HEK293T (cell line): ENCODE measurements at regions not wholly inside any gene's neighbourhood (a gene's known extent, or its start where the extent isn't known, plus 50 kb on each side); places are given as distances from the start of the nearest gene placed in this dataset.

Source experiments
- CTCF ChIA-PET: fragments of 350-600 bp; formaldehyde crosslinking; extraction: SDS; loops from one replicate; lab custom pipeline; 2021; ENCODE audit warnings: antibody characterized with exemption, inconsistent platforms; lab: Yijun Ruan, JAX
- POLR2A ChIA-PET: fragments of 350-600 bp; formaldehyde crosslinking; extraction: SDS; loops from one replicate; lab custom pipeline; 2020; ENCODE audit warnings: antibody characterized with exemption, inconsistent platforms; lab: Yijun Ruan, JAX
- DNase-seq: peaks from one replicate; pipeline ENCODE4 v3.0.0; 2012; ENCODE audit warnings: mixed read lengths; ENCODE audit errors: extremely low spot score
- ARNT ChIP-seq: fragments of 450-650 bp; IDR thresholded peaks from 2 replicates; pipeline ENCODE4 v1.6.1; 2017; ENCODE audit warnings: mild to moderate bottlenecking
- BHLHE40 ChIP-seq: fragments of 450-650 bp; IDR thresholded peaks from 2 replicates; pipeline ENCODE4 v1.6.1; 2016; ENCODE audit warnings: mild to moderate bottlenecking, moderate library complexity, borderline replicate concordance
- CTBP1 ChIP-seq: fragments of 450-650 bp; IDR thresholded peaks from 2 replicates; pipeline ENCODE4 v1.6.1; 2016; ENCODE audit warnings: borderline replicate concordance
- ELF4 ChIP-seq: fragments of 450-650 bp; IDR thresholded peaks from 2 replicates; pipeline ENCODE4 v1.6.1; 2017; ENCODE audit warnings: antibody characterized with exemption
- FOXA1 ChIP-seq: fragments of 450-650 bp; IDR thresholded peaks from 2 replicates; pipeline ENCODE4 v1.6.1; 2016; ENCODE audit warnings: mild to moderate bottlenecking
- FOXM1 ChIP-seq: fragments of 450-650 bp; IDR thresholded peaks from 2 replicates; pipeline ENCODE4 v1.6.1; 2017; ENCODE audit warnings: mild to moderate bottlenecking, borderline replicate concordance
- HDGF ChIP-seq: fragments of 450-650 bp; IDR thresholded peaks from 2 replicates; pipeline ENCODE4 v1.6.1; 2017; ENCODE audit warnings: antibody characterized with exemption, borderline replicate concordance
- L3MBTL2 ChIP-seq: fragments of 450-650 bp; conservative IDR thresholded peaks from 2 replicates; pipeline ENCODE4 v1.6.1; 2016; ENCODE audit warnings: mild to moderate bottlenecking
- LEF1 ChIP-seq: fragments of 450-650 bp; IDR thresholded peaks from 2 replicates; pipeline ENCODE4 v1.6.1; 2017; ENCODE audit warnings: mild to moderate bottlenecking, borderline replicate concordance
- NFRKB ChIP-seq: fragments of 450-650 bp; IDR thresholded peaks from 2 replicates; pipeline ENCODE4 v1.6.1; 2016; ENCODE audit warnings: mild to moderate bottlenecking, moderate library complexity
- SP1 ChIP-seq: fragments of 450-650 bp; IDR thresholded peaks from 2 replicates; pipeline ENCODE4 v1.6.1; 2017
- SUZ12 ChIP-seq: fragments of 450-650 bp; IDR thresholded peaks from 2 replicates; pipeline ENCODE4 v1.6.1; 2016; ENCODE audit warnings: mild to moderate bottlenecking
- TARDBP ChIP-seq: fragments of 450-650 bp; IDR thresholded peaks from 2 replicates; pipeline ENCODE4 v1.6.1; 2016
- ZNF384 ChIP-seq: fragments of 450-650 bp; IDR thresholded peaks from 2 replicates; pipeline ENCODE4 v1.6.1; 2016
- TF ChIP-seq, protein P1 (sequence below): fragments of 450-650 bp; IDR thresholded peaks from 2 replicates; pipeline ENCODE4 v1.6.1; 2016

DNA sequence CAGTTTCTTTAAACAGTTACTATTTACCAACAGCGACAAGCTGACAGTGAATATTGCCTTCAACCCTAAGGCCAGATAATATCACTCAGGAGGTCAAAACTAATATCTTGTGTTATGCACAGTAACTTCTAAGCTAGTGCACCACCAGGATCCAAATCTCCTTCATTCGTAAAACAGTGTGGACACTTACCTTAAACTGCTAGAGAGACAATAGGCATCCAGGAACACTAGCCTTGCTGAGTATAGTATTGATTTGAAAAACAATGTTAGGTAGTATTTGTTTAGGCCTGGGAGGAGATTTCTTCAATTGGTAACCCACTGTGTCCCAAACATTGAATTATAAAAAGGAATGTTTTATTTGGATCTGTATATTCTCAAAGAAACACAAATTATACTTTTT is 707.9 kb upstream of the UBE2E2 start:
- no peak for DNase-seq
- no peak for TF ChIP-seq ZNF384
- TF ChIP-seq CTBP1: no peak
- no peak for TF ChIP-seq SUZ12
- TF ChIP-seq BHLHE40: no peak
- no peak for TF ChIP-seq FOXM1
- TF ChIP-seq, protein P1, sequence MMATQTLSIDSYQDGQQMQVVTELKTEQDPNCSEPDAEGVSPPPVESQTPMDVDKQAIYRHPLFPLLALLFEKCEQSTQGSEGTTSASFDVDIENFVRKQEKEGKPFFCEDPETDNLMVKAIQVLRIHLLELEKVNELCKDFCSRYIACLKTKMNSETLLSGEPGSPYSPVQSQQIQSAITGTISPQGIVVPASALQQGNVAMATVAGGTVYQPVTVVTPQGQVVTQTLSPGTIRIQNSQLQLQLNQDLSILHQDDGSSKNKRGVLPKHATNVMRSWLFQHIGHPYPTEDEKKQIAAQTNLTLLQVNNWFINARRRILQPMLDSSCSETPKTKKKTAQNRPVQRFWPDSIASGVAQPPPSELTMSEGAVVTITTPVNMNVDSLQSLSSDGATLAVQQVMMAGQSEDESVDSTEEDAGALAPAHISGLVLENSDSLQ: no peak
- TF ChIP-seq TARDBP: no peak
- TF ChIP-seq FOXA1: no peak
- CTCF ChIA-PET: no interaction called here
- POLR2A ChIA-PET: no interaction called here

DNA sequence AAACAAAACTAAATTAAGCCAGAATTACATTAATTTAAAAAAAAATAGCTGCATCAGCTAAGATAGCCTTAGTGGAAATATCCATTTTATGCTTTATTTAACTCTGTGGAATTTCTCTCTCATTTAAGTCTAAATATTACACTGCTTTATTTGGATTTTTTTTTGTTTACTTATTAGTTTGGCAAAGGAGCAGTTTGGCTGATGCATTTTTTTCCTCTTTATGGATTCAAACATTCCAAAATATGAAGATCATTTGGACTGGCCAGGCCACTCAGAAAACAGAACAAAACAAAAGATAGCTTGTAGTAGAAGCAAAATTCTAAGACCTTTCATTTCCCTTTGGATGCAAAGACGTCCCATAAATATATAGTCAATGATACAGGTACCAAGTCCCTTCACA is 707.3 kb upstream of the UBE2E2 start:
- CTCF ChIA-PET: no interaction called here
- TF ChIP-seq, protein P1: no peak
- no peak for TF ChIP-seq NFRKB
- no peak for DNase-seq
- POLR2A ChIA-PET: no interaction called here

DNA sequence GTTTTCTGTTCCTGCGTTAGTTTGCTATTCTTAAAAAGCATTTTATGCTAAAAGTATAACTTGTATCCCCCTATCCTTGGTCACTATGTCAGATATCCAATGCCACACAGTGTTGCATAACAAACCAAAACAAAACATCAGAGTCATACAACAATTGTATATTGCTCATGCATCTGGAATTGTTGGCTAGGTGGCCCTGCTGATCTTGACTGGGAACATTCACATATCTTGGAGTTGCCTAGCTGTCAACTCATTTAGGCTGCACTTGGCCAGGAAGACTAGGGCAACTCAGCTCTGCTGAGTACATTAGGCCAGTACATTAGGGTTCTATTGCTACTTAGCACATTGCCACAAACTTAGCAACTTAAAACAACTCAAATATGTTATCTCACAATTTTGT is 706.5 kb upstream of the UBE2E2 start:
- ChIA-PET CTCF (no interaction called here), POLR2A (no interaction called here)
- DNase-seq: no peak
- no peak for TF ChIP-seq FOXM1
- no peak for TF ChIP-seq SP1
- TF ChIP-seq ZNF384: no peak
- TF ChIP-seq FOXA1: no peak
- no peak for TF ChIP-seq BHLHE40
- no peak for TF ChIP-seq CTBP1

- TF ChIP-seq, protein P1: no peak
- no peak for TF ChIP-seq FOXA1
- no peak for TF ChIP-seq FOXM1
- no peak for TF ChIP-seq BHLHE40
- no peak for TF ChIP-seq ELF4
- no peak for TF ChIP-seq SUZ12
- no peak for TF ChIP-seq L3MBTL2
- TF ChIP-seq HDGF: no peak
- CTCF ChIA-PET: no interaction called here
- no peak for DNase-seq
- POLR2A ChIA-PET: no interaction called here
These were observed 696.3 kb upstream of the UBE2E2 start for GRCh38 chr3:22506871-22507270.

- DNase-seq: no peak
- TF ChIP-seq, protein P1: no peak
- TF ChIP-seq ZNF384 (no peak), HDGF (no peak), FOXA1 (no peak), NFRKB (no peak), FOXM1 (no peak), L3MBTL2 (no peak), SP1 (no peak), ELF4 (no peak), SUZ12 (no peak), CTBP1 (no peak), ARNT (no peak), BHLHE40 (no peak)
- CTCF ChIA-PET: no interaction called here
- POLR2A ChIA-PET: no interaction called here
These were observed 695.4 kb upstream of the UBE2E2 start for GRCh38 chr3:22507709-22508108.

DNA sequence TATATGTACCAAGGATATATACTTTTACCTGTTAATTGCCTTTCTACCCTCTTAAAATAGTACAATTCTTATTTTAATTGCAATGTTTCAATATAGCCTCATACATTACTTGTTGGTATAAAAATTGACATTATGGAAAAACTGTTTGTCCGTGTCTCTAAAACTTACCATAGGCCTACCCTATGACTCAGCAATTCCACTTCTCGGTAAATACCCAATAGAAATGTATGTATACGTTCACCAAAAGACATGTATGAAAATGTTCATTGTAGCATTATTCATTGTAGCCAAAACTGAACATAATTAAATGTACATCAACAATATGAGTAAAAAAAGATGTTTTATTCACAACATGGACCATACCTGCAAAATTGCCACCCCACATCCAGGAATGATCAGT is 679.2 kb upstream of the UBE2E2 start:
- POLR2A ChIA-PET: no interaction called here
- CTCF ChIA-PET: no interaction called here
- TF ChIP-seq ZNF384: no peak
- TF ChIP-seq FOXA1: no peak
- TF ChIP-seq HDGF: no peak
- TF ChIP-seq LEF1: no peak
- no peak for TF ChIP-seq L3MBTL2
- TF ChIP-seq SP1: no peak
- TF ChIP-seq TARDBP: no peak
- no peak for TF ChIP-seq BHLHE40
- TF ChIP-seq ELF4: no peak
- no peak for TF ChIP-seq NFRKB
- TF ChIP-seq SUZ12: no peak
- TF ChIP-seq, protein P1: no peak
- TF ChIP-seq CTBP1: no peak
- no peak for TF ChIP-seq ARNT
- no peak for DNase-seq
